ENCODE measurements at regions not wholly inside any gene's neighbourhood (a gene's known extent, or its start where the extent isn't known, plus 50 kb on each side); places are given as distances from the start of the nearest gene placed in this dataset.
"Not testable (repeated sequence)": the region's sequence is repeated elsewhere in the genome, so short reads cannot be mapped to it uniquely, and the experiment has no call there.

DNA sequence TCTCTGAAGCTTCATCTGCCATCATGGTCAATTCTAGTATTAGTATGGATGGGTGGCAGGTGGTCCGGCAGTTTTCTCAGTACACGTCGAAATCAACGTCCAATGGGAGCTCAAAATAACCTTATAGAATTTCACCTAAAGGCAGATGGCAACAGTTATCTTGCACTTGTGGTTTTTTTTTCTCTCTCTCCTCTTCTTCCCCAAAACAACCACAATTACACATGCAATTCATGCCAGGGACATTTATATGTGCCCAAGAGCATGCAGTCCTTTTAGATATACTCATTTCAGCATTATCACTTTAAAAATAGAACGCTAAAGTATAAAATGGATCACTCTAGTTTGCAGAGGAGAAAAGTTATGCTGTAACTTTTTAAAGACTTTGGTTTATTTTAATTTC is 1428.9 kb upstream of the WWC1 start:
- DNase-seq (ENCODE audit: low read depth): no peak

DNA sequence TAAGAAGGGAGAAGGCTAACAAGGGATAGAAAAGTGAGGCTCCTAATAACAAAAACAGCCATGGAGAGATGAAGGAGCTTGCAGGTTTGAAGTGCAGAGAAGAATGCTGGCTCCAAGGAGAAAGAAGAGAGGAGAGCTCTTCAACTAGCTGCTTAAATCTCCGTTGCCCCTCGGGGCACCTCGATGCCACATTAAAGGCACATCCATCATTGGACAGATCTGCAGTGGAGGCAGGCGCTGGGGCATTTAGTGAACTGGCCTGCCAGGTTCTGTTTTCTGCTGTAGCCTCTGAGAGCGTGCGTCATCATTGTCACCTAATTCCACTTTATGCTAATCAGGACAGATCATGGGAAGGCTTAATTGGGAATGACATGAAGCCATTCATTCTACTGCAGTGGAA is 1426.2 kb upstream of the WWC1 start:
- no peak for DNase-seq (ENCODE audit: low read depth)

DNA sequence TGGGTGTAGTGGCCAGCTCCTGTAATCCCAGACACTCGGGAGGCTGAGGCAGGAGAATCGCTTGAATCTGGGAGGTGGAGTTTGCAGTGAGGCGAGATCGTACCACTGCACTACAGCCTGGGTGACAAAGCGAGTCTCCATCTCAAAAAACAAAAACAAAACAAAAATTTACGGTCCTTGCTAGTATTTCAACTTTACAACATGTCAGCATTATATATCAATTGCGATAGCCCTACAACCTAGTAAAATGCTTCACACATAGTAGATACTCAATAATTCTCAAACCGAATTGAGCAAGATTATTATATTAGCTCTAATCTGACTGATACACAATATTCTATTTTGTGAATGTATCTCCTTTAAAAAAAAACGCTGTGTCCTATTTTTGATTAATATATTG is 1411.0 kb upstream of the WWC1 start:
- DNase-seq (ENCODE audit: low read depth): no peak

DNA sequence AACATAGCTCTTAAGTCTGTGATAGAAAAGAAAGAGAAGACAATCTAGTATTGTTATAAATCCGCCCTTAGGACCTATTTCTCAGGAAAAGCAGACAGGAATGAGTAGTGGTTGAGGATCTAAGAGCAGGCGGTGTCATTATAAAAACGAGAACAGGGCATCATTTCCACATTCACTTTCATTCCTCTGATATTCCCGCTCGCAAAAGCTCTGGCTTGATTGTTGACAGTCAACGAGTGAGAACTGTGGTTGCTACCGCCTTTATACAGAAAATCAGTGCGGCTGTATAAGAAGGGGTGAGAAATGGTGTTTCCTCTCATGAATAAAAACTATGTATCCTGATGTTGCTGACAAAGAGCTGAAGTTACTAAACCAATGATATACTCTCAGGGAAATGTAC is 1409.6 kb upstream of the WWC1 start:
- no peak for DNase-seq (ENCODE audit: low read depth)

DNA sequence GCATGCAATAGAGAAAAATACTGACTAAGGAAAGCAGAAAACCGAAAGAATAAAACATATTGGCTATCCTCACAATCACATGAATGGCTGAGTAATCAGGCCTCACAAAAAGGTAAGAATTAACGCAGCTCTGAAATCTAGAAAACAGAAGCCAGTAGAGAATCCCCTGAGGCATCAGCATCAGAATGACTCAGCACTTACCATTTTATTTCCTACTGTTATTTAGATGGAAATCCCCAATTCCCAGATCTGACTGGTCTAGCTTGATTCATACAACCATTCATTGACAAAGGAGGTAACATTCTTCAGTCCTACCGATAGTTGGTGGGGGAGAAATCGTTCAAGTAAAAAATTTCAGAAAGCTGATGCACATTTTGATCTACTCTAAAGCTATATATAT is 1408.4 kb upstream of the WWC1 start:
- DNase-seq (ENCODE audit: low read depth): peak; percentile 47

DNA sequence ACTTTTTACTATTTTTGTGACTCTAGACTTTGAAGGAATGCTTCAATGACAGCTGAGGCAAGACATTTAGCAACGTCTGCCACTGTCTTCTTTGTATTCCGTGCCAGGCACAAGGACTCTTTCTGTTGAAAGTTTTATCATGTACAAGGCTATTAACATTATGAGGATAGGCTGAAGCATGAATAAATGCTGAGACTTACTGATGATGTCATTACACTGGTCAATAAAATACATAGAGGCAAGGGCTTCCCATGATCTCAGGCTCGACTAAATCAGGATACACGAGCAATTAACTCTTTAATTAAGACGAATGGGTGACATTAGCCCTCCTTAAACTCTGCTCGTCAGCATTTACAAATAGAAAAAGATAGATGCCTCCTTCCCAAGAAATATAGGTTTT is 1393.3 kb upstream of the WWC1 start:
- no peak for DNase-seq (ENCODE audit: low read depth)

DNA sequence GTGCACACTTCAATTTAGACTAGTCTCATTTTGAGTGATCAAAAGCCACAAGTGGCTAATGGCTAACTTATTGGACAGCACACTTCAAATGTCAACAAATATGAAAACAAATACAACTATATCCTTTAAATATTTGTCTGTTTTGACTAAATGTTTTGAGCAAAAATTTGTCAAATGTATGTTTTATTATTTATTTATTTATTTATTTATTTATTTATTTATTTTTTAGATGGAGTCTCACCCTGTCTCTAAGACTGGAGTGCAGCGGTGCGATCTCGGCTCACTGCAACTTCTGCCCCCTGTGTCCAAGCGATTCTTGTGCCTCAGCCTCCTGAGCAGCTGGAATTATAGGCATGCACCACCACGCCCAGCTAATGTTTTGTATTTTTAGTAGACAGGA is 1392.1 kb upstream of the WWC1 start:
- no peak for DNase-seq (ENCODE audit: low read depth)

DNA sequence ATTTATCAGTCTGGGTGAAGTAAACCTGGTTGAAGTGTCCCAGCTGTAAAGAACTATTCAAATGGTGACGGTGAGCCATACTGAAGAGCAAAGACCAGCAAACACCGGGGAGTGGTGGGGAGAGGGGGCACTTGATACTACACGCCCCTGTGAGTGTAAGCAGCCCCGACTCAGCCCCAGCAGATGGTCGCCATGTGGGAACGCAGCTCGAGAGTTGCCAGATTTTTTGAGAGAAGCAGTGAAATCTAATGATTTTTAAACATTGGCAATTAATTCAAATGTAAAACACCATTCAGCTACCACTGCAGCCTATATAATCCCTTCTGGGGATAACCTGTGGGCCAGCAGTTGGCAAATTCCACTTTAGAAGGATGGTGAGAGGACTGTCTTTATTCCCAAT is 1386.9 kb upstream of the WWC1 start:
- DNase-seq (ENCODE audit: low read depth): no peak

DNA sequence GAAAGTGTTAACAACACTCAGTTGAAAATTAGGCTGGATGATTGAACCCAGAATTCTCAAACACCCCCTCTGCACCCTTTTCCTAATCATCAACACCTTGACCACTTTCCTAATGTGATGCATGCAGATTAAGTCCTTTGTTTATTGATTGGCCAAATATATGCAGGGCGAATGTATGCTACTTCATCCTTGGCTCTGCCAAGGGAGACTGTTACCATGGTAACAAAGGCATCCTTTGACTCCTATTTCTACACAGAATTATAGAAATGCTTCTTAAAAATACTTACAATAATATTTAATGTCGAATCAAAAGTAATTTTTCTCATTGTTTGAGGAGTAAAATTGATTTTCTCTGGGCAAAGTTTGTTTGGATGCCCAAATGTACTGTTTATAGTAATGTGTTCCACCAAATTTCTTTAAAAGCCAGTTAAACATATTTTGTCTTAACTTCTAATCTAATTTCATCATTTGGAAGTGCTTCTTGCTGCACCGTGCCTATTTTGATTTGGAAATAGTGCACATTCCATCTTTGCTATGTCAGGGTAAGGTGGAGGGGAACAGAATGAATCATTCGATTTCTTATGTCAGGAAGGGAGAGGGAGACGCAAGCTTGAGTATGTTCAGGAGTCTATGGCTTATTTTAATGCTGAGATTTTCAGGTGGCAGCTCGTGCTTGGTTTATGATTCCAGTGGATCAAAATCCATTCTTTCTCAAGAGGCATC is 1384.3 kb upstream of the WWC1 start:
- DNase-seq (ENCODE audit: low read depth): peak; percentile 83

DNA sequence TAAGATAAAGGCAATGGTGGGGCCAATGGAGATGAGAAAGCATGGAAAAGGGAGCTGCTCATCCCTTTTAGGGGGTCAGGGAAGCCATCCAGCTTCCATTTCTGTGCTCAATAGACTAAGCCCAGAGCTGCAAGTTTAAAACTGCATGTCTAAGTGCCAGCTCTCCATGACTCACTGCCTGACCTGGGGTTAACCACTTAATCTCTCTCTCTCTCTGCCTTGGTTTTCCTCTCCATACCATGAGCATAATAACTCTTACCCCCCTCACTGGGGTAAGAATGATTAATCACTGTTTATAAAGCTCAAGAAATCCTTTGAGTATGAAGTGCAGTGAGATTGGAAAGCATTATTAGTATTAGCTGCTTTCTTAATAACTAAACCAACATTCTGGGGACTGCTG is 1382.4 kb upstream of the WWC1 start:
- peak; percentile 92 for DNase-seq (ENCODE audit: low read depth)

DNA sequence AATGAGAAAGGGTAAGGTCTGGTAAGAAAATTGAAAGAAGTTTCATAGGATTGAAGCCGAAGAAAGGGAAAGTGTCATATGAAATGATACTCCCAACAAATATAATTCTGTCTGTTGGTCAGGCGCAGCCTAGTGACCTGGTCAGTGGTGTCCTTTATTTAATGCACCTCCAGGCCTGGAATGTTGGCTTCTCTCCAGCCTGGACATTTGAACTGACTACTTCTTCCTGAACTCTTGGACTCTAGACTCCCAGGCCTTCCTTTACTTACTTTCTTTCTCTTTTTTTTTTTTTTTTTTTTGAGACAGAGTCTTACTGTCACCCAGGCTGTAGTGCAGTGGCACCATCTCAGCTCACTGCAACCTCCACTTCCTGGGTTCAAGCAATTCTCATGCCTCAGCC is 1381.5 kb upstream of the WWC1 start:
- DNase-seq (ENCODE audit: low read depth): no peak

DNA sequence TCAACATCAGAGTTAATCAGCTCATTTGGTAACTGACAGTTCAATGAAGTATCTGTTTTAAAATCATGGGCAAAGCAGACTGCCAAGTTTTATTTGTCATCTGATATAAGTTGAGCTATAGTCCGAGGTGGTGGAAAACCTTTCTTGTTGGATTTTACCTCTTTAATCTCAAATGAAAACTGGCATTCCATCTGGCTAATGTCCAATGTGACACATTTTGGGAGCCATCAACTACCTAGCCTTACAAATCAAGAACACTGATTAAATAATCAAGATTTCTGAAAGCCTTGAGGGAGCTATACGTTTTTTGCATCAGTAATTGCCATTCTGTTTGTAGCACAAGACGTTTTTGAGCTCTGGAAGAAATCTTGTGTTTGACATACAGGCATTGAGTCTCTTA is 1380.5 kb upstream of the WWC1 start:
- DNase-seq (ENCODE audit: low read depth): no peak

DNA sequence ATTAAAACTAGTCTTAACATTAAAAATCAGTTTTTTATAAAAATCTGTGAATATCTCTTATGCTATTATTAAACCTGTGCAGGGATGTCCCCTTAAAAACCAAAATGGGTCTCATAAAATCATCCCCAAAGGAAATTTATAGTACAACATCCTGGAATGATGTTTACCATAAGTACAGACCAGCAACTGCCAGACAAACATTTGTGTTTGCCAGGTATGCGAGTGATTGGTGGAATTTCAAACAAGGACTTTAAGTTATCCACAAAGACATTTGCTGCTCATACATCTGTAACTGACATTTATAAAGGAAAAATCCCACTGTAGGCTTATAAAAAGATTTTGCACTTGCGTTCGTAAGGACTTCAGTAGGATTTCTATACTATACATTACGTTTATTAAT is 1375.4 kb upstream of the WWC1 start:
- no peak for DNase-seq (ENCODE audit: low read depth)

DNA sequence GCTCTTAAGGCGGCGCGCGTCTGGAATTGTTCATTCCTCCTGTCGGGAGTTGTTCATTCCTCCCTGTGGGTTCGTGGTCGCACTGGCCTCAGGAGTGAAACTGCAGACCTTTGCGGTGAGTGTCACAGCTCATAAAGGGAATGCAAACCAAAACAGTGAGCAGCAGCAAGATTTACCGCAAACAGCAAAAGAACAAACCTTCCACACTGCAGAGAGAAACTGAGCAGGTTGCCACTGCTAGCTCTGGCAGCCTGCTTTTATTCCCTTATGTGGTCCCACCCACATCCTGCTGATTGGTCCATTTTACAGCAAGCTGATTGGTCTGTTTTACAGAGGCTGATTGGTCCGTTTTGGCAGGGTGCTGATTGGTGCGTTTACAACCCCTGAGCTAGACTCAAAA is 1365.3 kb upstream of the WWC1 start:
- DNase-seq (ENCODE audit: low read depth): no peak

DNA sequence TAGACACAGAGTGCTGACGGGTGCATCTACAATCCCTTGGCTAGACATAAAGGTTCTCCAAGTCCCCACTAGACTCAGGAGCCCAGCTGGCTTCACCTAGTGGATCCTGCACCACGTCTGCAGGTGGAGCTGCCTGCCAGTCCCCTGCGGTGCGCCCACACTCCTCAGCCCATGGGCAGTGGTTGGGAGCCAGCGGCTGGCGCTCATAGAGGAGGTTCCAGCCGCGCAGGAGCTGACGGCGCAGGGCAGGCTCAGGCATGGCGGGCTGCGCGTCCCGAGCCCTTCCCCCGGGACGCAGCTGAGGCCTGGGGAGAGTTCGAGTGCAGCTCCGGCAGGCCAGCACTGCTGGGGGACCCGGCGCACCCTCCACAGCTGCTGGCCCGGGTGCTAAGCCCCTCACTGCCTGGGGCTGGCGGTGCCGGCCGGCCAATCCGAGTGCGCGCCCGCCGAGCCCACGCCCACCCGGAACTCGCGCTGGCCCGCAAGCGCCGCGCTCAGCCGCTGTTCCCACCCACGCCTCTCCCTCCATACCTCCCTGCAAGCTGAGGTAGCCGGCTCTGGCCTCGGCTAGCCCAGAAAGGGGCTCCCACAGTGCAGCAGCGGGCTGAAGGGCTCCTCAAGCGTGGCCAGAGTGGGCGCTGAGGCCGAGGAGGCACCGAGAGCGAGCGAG is 1364.5 kb upstream of the WWC1 start:
- DNase-seq (ENCODE audit: low read depth): not testable (repeated sequence)

DNA sequence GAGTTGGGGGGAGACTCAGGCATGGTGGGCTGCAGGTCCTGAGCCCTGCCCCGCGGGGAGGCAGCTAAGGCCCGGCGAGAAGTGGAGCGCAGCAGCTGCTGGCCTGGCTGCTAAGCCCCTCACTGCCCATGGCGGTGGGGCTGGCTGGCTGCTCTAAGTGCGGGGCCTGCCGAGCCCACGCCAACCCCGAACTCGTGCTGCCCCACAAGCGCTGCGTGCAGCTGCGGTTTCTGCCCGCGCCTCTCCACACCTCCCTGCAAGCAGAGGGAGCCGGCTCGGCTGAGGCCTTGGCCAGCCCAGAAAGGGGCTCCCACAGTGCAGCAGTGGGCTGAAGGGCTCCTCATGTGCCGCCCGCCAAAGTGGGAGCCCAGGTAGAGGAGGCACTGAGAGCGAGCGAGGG is 1355.1 kb upstream of the WWC1 start:
- DNase-seq (ENCODE audit: low read depth): no peak

DNA sequence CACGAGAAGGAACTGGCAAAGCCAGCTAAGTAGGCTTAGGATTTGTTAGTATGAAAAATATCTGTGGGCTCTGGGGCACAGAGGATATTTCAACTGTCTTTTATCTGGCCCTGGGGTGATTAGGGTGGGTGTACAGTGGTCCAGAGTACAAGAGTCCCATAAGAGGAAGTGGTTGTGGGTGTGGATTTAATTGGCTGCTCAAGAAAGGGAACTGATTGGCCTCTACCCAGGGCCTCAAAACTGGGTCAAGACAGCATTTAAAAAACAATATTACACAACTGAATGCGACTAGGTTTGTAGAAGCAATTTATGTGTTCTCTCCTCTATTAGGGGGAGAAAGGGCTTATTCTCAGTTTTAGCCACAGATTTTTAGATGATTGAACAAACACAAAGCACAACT is 1353.4 kb upstream of the WWC1 start:
- no peak for DNase-seq (ENCODE audit: low read depth)

DNA sequence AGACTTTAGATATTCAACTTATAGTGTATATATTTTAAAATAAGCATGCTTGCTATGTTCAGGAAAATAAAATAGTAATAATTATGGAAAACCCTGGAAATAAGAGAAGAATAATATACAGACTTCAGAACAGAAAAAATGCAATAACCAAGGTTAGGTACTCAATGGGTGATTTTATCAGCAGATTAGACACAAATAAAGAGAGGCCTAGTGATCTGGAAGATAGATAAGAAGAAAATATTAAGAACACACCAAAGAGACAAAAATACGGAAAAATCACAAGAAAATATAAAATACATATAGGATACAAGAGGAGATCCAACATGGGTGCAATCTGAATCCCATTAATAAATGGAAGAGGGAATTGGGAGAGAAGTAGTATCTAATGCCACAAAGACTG is 1348.5 kb upstream of the WWC1 start:
- no peak for DNase-seq (ENCODE audit: low read depth)

DNA sequence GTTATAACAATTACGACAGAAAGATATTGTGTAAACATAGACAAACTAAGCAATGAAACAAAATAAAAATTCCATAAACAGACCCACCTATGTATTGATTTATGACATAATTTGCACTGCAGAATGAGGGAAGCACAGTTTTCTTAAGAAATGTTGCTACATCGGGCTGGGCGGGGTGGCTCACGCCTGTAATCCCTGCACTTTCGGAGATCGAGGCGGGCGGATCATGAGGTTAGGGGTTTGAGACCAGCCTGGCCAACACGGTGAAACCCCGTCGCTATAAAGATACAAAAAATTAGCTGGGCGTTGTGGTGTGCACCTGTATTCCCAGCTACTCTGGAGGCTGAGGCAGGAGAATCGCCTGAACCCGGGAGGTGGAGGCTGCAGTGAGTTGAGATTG is 1344.4 kb upstream of the WWC1 start:
- no peak for DNase-seq (ENCODE audit: low read depth)

DNA sequence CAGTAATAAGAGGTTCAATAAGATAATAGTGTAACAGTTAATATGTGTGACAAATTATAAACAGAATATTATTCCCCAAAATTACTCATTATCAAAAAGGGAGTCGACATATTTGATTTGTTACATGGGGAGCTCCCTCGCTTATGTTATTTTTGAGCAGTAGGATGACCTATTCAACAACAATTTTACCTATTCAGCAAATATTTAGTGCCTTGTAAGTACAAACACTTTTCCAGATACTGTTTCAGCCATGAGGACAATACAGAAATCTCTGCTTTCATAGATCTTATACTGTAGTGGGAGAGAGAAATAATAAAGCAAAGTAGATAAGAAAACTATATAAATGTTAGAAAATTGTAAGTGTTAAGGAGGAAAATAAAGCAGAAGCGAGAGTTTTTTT is 1342.8 kb upstream of the WWC1 start:
- no peak for DNase-seq (ENCODE audit: low read depth)

DNA sequence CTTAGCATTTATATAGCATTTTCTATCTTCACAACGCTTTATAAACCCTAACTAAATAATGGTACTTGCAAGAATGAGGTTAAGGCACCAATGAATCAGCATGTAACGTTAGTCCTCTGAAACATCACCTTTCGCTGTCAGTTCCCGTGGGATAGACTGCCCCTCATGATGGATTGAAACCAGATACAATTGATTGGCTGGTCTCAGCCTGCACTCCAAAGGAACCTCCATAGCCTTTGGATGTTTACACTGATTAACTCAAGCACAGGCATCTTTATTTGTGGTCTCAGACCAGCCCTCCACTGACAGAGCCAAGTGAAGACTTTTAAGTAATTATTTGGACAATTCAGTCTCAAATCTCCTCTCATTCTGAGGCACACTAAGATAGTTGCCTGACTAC is 1339.4 kb upstream of the WWC1 start:
- DNase-seq (ENCODE audit: low read depth): no peak

DNA sequence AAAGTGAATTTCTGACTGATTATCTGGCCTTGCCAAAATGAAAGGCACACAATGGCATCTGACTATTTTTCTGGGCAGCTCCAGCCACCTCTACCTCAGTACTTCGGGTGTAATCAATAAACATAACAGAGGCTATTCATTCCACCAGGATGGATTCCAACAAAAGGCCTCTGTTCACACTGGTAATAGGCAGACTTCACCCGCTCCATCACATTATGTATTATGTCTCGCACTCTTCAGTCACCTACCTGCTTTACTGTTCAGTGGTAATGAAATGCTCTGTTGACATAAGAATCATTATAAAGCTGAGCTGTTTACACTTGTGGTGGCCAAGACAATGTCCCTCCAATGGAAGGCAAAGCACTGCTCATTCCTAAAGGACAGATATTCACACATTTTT is 1333.7 kb upstream of the WWC1 start:
- DNase-seq (ENCODE audit: low read depth): no peak

DNA sequence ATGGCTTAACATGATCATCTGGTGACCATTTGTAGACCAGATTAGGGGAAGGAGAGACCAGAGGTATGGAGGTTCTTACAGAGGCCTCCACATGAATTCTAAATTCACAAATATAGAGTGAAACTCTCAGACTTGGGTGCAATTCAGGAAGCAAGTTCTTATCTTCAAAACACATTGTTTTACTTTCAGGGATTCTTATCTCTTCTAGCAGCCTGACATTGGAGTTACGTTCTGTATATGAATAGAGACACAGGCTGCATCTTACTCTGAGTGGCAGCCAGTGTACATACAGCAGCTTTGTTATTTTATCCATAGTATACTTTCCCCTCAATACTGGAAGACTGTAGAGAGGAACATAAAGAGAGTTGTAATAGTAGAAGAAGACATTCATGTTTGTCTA is 1331.7 kb upstream of the WWC1 start:
- DNase-seq (ENCODE audit: low read depth): no peak

DNA sequence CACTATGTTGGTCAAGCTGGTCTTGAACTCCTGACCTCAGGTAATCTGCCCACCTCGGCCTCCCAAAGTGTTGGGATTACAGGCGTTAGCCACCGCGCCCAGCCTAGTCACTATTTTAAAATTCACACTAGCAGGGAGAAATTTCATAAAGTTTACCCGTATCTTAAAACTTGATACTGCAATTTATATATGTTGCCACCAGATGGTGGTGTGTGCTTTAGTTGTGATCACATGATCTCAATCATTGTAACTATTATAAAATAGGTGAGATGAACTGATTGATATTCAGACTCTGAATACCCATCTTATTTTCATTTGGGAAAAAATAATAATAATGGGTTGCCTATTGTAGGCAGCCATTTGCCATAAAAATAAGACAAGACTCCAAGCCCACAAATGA is 1330.4 kb upstream of the WWC1 start:
- DNase-seq (ENCODE audit: low read depth): peak; percentile 12
